Liver (tissue), 8 donors: ENCODE measurements at regions not wholly inside any gene's neighbourhood (a gene's known extent, or its start where the extent isn't known, plus 50 kb on each side); places are given as distances from the start of the nearest gene placed in this dataset.

Experiments used
- DNase-seq: peaks from one replicate; pipeline ENCODE4 v3.0.0-alpha.2; 2017; ENCODE audit warnings: low spot score
- H3K27ac ChIP-seq, 2 donors: one replicate each; pipeline ENCODE4 v1.7.0; 2013; ENCODE audit warnings: inconsistent platforms in 2 of 2, low read length in 2 of 2, control low read depth in 1 of 2, low read depth in 1 of 2, mild to moderate bottlenecking in 1 of 2
- H3K27me3 ChIP-seq, 4 donors: one replicate each; pipeline versions ENCODE4 v1.6.1 to v1.7.0; 2013; ENCODE audit warnings: low read length in 3 of 4, inconsistent platforms in 1 of 4, mild to moderate bottlenecking in 1 of 4, moderate library complexity in 1 of 4; ENCODE audit not compliant: control insufficient read depth in 4 of 4, insufficient read depth in 4 of 4
- H3K36me3 ChIP-seq, 4 donors: one replicate each; pipeline versions ENCODE4 v1.6.1 to v1.7.0; 2013; ENCODE audit warnings: low read length in 3 of 4, mild to moderate bottlenecking in 3 of 4, low read depth in 1 of 4, moderate library complexity in 1 of 4; ENCODE audit not compliant: control insufficient read depth in 4 of 4, insufficient read depth in 3 of 4
- H3K4me1 ChIP-seq, 4 donors: one replicate each; pipeline versions ENCODE4 v1.6.1 to v1.7.0; 2013; ENCODE audit warnings: low read length in 3 of 4, mild to moderate bottlenecking in 3 of 4, moderate library complexity in 1 of 4; ENCODE audit not compliant: control insufficient read depth in 4 of 4, insufficient read depth in 4 of 4
- H3K4me3 ChIP-seq, 3 donors: one replicate each; pipeline versions ENCODE4 v1.6.1 to v1.7.0; 2013; ENCODE audit warnings: low read length in 3 of 3, control low read depth in 1 of 3, low read depth in 1 of 3, mild to moderate bottlenecking in 1 of 3
- H3K9ac ChIP-seq, 2 donors: one replicate each; pipeline ENCODE4 v1.7.0; 2013; ENCODE audit warnings: low read length in 2 of 2, mild to moderate bottlenecking in 2 of 2, moderate library complexity in 2 of 2, control low read depth in 1 of 2, low read depth in 1 of 2
- H3K9me3 ChIP-seq, 4 donors: one replicate each; pipeline versions ENCODE4 v1.6.1 to v1.7.0; 2013; ENCODE audit warnings: low read length in 3 of 4; ENCODE audit not compliant: control insufficient read depth in 4 of 4
- EGR1 ChIP-seq, 2 donors: IDR thresholded peaks; 2 replicates each; pipeline ENCODE4 v1.6.1; 2016 to 2018; ENCODE audit warnings: antibody characterized with exemption in 2 of 2, low read depth in 2 of 2
- FOXA2 ChIP-seq: IDR thresholded peaks from 2 replicates; pipeline ENCODE4 v1.6.1; 2016; ENCODE audit warnings: antibody characterized with exemption
- GABPA ChIP-seq, 2 donors: IDR thresholded peaks in 1 of 2; conservative IDR thresholded peaks in 1 of 2; 2 replicates each; pipeline ENCODE4 v1.6.1; 2016; ENCODE audit warnings: antibody characterized with exemption in 2 of 2, mild to moderate bottlenecking in 1 of 2, moderate library complexity in 1 of 2
- HNF4A ChIP-seq, 2 donors: conservative IDR thresholded peaks; 2 replicates each; pipeline ENCODE4 v1.6.1; 2016; ENCODE audit warnings: antibody characterized with exemption in 2 of 2, mild to moderate bottlenecking in 2 of 2
- HNF4G ChIP-seq: IDR thresholded peaks from 2 replicates; pipeline ENCODE4 v1.6.1; 2016; ENCODE audit warnings: antibody characterized with exemption
- JUND ChIP-seq, 2 donors: IDR thresholded peaks; 2 replicates each; pipeline ENCODE4 v1.6.1; 2016; ENCODE audit warnings: antibody characterized with exemption in 2 of 2
- NR2F2 ChIP-seq: IDR thresholded peaks from 2 replicates; pipeline ENCODE4 v1.6.1; 2016; ENCODE audit warnings: antibody characterized with exemption
- RAD21 ChIP-seq, 2 donors: IDR thresholded peaks; 2 replicates each; pipeline ENCODE4 v1.6.1; 2016; ENCODE audit warnings: antibody characterized with exemption in 2 of 2, mild to moderate bottlenecking in 2 of 2
- RXRA ChIP-seq, 2 donors: IDR thresholded peaks; 2 replicates each; pipeline ENCODE4 v1.6.1; 2017 to 2018; ENCODE audit warnings: antibody characterized with exemption in 2 of 2, mild to moderate bottlenecking in 1 of 2
- TAF1 ChIP-seq: conservative IDR thresholded peaks from 2 replicates; pipeline ENCODE4 v1.6.1; 2016; ENCODE audit warnings: antibody characterized with exemption, mild to moderate bottlenecking
- WGBS: extraction: QIAGEN DNeasy Blood & Tissue Kit; methylation state at CpG from one replicate; pipeline ENCODE4 v1.1.7; 2013; 5-methylcytosine and 5-hydroxymethylcytosine counted together
- TF ChIP-seq, protein P1 (sequence below): fragments of 150-350 bp; IDR thresholded peaks from 2 replicates; pipeline ENCODE4 v1.5.1; 2017; ENCODE audit warnings: improper control_type of control experiment, low read depth, low read length; ENCODE audit not compliant: missing input control
- TF ChIP-seq, protein P2 (sequence below): IDR thresholded peaks from 2 replicates; pipeline ENCODE4 v1.6.1; 2016; ENCODE audit warnings: antibody characterized with exemption
- TF ChIP-seq, protein P3 (sequence below): IDR thresholded peaks from 2 replicates; pipeline ENCODE4 v1.6.1; 2016; ENCODE audit warnings: antibody characterized with exemption
- TF ChIP-seq, protein P4 (sequence below): IDR thresholded peaks from 2 replicates; pipeline ENCODE4 v1.6.1; 2016; ENCODE audit warnings: antibody characterized with exemption, mild to moderate bottlenecking
- TF ChIP-seq, protein P5 (sequence below): IDR thresholded peaks from 2 replicates; pipeline ENCODE4 v1.6.1; 2016; ENCODE audit warnings: antibody characterized with exemption
- donor health status: healthy.
- donor health status: healthy.
- donor health status: healthy.
- donor health status: healthy.
- donor health status: healthy.

DNA sequence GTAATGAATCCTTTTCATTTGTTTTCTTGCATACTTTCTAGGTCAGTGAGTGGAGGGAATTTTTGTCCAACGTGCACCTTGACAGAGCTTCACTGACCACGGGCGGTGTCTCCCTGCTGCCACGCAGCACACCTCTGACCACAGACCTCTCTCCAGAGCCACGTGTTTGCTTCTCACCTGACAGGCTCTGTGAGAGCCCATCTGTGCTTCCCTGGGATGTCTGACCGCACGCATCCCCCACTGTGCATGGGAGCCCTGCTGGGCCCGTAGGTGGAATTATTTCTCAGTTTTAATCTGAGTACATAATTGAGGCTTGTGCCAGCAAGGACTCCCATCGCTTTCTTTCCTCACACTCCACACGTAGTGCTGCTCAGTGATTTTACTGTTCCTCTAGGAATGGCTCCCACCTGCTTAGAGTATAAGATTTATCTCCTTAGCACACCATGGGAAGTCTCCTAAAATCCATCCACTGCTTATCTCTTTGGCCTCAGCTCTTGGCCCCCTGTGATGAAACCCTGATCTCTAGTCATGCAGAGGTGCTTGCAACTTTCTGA lies 482.6 kb downstream of the TSN start:
- DNase-seq, result no peak
- TF ChIP-seq JUND (IDR thresholded peaks at IDR 0.05) (no peak), FOXA2 (no peak), TAF1 (no peak), RXRA (IDR thresholded peaks at IDR 0.05) (no peak)
- TF ChIP-seq, protein P1, sequence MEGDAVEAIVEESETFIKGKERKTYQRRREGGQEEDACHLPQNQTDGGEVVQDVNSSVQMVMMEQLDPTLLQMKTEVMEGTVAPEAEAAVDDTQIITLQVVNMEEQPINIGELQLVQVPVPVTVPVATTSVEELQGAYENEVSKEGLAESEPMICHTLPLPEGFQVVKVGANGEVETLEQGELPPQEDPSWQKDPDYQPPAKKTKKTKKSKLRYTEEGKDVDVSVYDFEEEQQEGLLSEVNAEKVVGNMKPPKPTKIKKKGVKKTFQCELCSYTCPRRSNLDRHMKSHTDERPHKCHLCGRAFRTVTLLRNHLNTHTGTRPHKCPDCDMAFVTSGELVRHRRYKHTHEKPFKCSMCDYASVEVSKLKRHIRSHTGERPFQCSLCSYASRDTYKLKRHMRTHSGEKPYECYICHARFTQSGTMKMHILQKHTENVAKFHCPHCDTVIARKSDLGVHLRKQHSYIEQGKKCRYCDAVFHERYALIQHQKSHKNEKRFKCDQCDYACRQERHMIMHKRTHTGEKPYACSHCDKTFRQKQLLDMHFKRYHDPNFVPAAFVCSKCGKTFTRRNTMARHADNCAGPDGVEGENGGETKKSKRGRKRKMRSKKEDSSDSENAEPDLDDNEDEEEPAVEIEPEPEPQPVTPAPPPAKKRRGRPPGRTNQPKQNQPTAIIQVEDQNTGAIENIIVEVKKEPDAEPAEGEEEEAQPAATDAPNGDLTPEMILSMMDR, result no peak
- TF ChIP-seq, protein P2, sequence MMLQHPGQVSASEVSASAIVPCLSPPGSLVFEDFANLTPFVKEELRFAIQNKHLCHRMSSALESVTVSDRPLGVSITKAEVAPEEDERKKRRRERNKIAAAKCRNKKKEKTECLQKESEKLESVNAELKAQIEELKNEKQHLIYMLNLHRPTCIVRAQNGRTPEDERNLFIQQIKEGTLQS, result no peak
- TF ChIP-seq, protein P3, sequence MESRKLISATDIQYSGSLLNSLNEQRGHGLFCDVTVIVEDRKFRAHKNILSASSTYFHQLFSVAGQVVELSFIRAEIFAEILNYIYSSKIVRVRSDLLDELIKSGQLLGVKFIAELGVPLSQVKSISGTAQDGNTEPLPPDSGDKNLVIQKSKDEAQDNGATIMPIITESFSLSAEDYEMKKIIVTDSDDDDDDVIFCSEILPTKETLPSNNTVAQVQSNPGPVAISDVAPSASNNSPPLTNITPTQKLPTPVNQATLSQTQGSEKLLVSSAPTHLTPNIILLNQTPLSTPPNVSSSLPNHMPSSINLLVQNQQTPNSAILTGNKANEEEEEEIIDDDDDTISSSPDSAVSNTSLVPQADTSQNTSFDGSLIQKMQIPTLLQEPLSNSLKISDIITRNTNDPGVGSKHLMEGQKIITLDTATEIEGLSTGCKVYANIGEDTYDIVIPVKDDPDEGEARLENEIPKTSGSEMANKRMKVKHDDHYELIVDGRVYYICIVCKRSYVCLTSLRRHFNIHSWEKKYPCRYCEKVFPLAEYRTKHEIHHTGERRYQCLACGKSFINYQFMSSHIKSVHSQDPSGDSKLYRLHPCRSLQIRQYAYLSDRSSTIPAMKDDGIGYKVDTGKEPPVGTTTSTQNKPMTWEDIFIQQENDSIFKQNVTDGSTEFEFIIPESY, result no peak
- TF ChIP-seq, protein P4, sequence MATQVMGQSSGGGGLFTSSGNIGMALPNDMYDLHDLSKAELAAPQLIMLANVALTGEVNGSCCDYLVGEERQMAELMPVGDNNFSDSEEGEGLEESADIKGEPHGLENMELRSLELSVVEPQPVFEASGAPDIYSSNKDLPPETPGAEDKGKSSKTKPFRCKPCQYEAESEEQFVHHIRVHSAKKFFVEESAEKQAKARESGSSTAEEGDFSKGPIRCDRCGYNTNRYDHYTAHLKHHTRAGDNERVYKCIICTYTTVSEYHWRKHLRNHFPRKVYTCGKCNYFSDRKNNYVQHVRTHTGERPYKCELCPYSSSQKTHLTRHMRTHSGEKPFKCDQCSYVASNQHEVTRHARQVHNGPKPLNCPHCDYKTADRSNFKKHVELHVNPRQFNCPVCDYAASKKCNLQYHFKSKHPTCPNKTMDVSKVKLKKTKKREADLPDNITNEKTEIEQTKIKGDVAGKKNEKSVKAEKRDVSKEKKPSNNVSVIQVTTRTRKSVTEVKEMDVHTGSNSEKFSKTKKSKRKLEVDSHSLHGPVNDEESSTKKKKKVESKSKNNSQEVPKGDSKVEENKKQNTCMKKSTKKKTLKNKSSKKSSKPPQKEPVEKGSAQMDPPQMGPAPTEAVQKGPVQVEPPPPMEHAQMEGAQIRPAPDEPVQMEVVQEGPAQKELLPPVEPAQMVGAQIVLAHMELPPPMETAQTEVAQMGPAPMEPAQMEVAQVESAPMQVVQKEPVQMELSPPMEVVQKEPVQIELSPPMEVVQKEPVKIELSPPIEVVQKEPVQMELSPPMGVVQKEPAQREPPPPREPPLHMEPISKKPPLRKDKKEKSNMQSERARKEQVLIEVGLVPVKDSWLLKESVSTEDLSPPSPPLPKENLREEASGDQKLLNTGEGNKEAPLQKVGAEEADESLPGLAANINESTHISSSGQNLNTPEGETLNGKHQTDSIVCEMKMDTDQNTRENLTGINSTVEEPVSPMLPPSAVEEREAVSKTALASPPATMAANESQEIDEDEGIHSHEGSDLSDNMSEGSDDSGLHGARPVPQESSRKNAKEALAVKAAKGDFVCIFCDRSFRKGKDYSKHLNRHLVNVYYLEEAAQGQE, result no peak
- TF ChIP-seq, protein P5, sequence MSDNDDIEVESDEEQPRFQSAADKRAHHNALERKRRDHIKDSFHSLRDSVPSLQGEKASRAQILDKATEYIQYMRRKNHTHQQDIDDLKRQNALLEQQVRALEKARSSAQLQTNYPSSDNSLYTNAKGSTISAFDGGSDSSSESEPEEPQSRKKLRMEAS, result no peak
- no peak overlapping the region for H3K4me3 ChIP-seq
- no peak overlapping the region for H3K9ac ChIP-seq
- no peaks in the 10 kb centered on the region for H3K9me3 ChIP-seq
- 60% methylated on average over 10 of the region's 10 CpGs for WGBS
- no peak overlapping the region for H3K27ac ChIP-seq
- H3K27me3 ChIP-seq, result peaks cover 0 to 10% (median 0%) of the 10 kb centered on the region in 4 donors
- no peaks in the 10 kb centered on the region for H3K4me1 ChIP-seq
- no peaks in the 10 kb centered on the region for H3K36me3 ChIP-seq

DNA sequence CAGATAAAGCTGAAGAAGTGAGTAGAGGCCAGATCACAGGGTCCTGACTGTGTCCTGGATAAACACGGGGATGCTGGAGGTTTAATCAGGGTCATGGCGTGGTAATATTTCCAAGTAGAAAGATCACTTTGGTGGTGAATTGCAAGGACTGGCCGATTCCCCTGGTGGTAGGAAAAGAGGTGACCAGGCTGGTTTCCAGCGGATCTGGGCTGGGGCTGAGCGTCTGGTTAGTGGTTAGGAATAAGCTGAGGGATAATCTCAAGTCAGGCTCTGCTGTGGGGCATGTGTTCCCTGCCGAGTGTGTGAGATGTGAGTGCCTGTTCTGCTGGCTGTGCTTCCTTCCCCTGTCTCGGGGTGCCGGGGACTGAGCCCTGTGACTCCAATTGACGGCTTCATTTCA lies 484.0 kb downstream of the TSN start:
- Histone ChIP-seq H3K9me3 (no peaks in the 10 kb centered on the region), H3K4me3 (no peak overlapping the region), H3K4me1 (no peaks in the 10 kb centered on the region), H3K9ac (no peak overlapping the region), H3K27ac (no peak overlapping the region), H3K27me3 (peaks cover 0 to 10% (median 0%) of the 10 kb centered on the region in 4 donors), H3K36me3 (no peaks in the 10 kb centered on the region)
- no peak for DNase-seq
- WGBS, result 57% methylated on average over 9 of the region's 9 CpGs
- TF ChIP-seq RAD21 (IDR thresholded peaks at IDR 0.05) (no peak), HNF4A (conservative IDR thresholded peaks at IDR 0.05) (no peak), HNF4G (no peak), GABPA (IDR thresholded peaks at IDR 0.05 in 1 of 2, conservative IDR thresholded peaks at IDR 0.05 in 1 of 2) (no peak), RXRA (IDR thresholded peaks at IDR 0.05) (no peak), NR2F2 (no peak), EGR1 (IDR thresholded peaks at IDR 0.05; ENCODE audit: low read depth in 2 of 2) (no peak)
- TF ChIP-seq, protein P4, result no peak
- TF ChIP-seq, protein P3, result no peak
- TF ChIP-seq, protein P1, result no peak
